NT2/D1 (cell line): ENCODE measurements at regions not wholly inside any gene's neighbourhood (a gene's known extent, or its start where the extent isn't known, plus 50 kb on each side); places are given as distances from the start of the nearest gene placed in this dataset.

Source experiments
- SUZ12 ChIP-seq: IDR thresholded peaks from 2 replicates; pipeline ENCODE4 v1.6.1; 2011; ENCODE audit not compliant: insufficient read length, insufficient read depth; ENCODE audit errors: extremely low read depth
- YY1 ChIP-seq: IDR thresholded peaks from 2 replicates; pipeline ENCODE4 v1.6.1; 2011; ENCODE audit not compliant: insufficient read length, insufficient read depth
- ZNF274 ChIP-seq: IDR thresholded peaks from 2 replicates; pipeline ENCODE4 v1.6.1; 2011; ENCODE audit warnings: mild to moderate bottlenecking, low read depth, low read length

DNA sequence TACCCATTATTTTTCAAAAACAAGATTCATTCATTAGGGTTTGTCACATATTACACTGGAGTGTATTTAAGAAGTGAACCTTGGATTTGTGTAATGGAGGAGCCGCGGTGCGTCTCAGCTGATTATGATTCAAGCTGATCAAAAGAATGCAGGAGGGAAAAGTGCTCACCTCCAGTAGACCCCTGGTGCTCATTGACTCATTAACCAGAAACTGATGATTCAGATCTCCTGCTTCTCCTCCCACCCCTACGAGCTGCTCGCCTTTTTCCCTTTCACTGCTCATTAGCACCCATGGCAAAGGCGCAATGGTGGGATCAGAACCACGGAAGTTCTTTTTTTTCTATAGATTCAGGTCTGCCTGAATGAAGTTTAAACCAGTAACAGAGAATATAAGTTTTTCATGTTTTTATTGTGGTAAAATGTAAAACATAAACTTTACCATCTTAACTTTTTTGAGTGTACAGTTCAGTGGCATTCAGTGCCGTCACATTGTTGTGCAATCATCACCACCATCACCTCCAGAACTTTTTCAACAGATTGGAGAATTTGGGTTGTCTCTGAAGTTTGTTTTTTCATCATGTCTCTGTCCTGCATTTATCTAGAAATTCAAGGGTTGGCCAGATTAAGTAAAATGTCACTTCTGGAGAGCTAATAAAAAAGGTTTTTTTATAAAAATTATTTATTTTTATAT, 101.6 kb downstream of the LINC00237 start:
- TF ChIP-seq ZNF274 = no peak
- no peak for TF ChIP-seq YY1
- TF ChIP-seq SUZ12 = no peak
